Suprapubic skin (tissue), 4 donors: ENCODE measurements at regions not wholly inside any gene's neighbourhood (a gene's known extent, or its start where the extent isn't known, plus 50 kb on each side); places are given as distances from the start of the nearest gene placed in this dataset.
A peak's percentile ranks its signal among the peaks of the same experiment; 100 is the strongest.

Experiments used
- DNase-seq, 2 donors: peaks; one replicate each; pipeline ENCODE4 v3.0.0-alpha.2; 2019; ENCODE audit warnings: low spot score in 2 of 2
- H3K27ac ChIP-seq: fragments of 200-600 bp; sonication (generic); one replicate; pipeline ENCODE4 v1.5.1; 2019
- H3K27me3 ChIP-seq: fragments of 200-600 bp; sonication (generic); one replicate; pipeline ENCODE4 v1.5.1; 2019
- H3K36me3 ChIP-seq: fragments of 200-600 bp; sonication (generic); one replicate; pipeline ENCODE4 v1.5.1; 2019
- H3K4me1 ChIP-seq: fragments of 200-600 bp; sonication (generic); one replicate; pipeline ENCODE4 v1.5.1; 2019
- H3K4me3 ChIP-seq: fragments of 200-600 bp; sonication (generic); one replicate; pipeline ENCODE4 v1.5.1; 2019; ENCODE audit warnings: mild to moderate bottlenecking
- H3K9me3 ChIP-seq: fragments of 200-600 bp; sonication (generic); one replicate; pipeline ENCODE4 v1.5.1; 2019
- EP300 ChIP-seq: sonication (generic); formaldehyde crosslinking; IDR thresholded peaks from one replicate; pipeline ENCODE4 v1.6.1; 2017; ENCODE audit warnings: antibody characterized with exemption
- POLR2A ChIP-seq, 2 donors: fragments of 450-650 bp; IDR thresholded peaks; one replicate each; pipeline ENCODE4 v1.6.1; 2017; ENCODE audit warnings: antibody characterized with exemption in 2 of 2, mild to moderate bottlenecking in 2 of 2, moderate library complexity in 2 of 2
- POLR2AphosphoS5 ChIP-seq, 3 donors: sonication (generic); formaldehyde crosslinking; IDR thresholded peaks; one replicate each; pipeline ENCODE4 v1.6.1; 2017; ENCODE audit warnings: antibody characterized with exemption in 3 of 3
- WGBS: methylation state at CpG from one replicate; pipeline ENCODE4 v1.1.5; 2018; 5-methylcytosine and 5-hydroxymethylcytosine counted together
- TF ChIP-seq, protein P1 (sequence below), 2 donors: fragments of 200-600 bp in 1 of 2; fragments of 450-650 bp in 1 of 2; sonication (generic) in 1 of 2; IDR thresholded peaks; one replicate each; pipeline ENCODE4 v1.5.1; 2016 to 2019; ENCODE audit warnings: antibody characterized with exemption in 2 of 2, mild to moderate bottlenecking in 1 of 2, moderate library complexity in 1 of 2

DNA sequence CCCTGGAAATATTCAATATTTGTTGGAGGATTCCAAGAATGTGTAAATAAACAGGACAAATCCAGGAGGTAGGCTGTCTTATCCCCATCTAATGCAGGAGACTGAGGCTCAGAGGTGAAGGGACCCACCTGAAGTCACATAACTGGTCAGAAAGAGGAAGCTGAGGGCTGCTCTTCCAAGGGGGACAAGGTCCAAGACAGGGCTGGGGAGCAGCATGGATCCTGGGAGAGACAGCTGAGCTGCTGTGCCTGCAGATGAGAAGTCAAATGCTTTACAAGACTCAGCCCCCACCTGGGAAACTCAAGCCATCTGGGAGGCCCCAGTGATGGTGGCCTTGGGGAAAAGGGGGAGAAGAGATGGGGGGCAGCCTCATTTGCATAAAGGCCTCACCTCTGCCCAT, 224.4 kb downstream of the PTPRU start:
- Histone ChIP-seq H3K27me3 (peaks cover 22% of the 10 kb centered on the region), H3K4me1 (no peaks in the 10 kb centered on the region), H3K9me3 (no peaks in the 10 kb centered on the region), H3K36me3 (no peaks in the 10 kb centered on the region), H3K4me3 (no peak overlapping the region), H3K27ac (no peak overlapping the region)
- TF ChIP-seq POLR2A (IDR thresholded peaks at IDR 0.05) (no peak), EP300 (no peak), POLR2AphosphoS5 (IDR thresholded peaks at IDR 0.05) (no peak)
- TF ChIP-seq, protein P1, sequence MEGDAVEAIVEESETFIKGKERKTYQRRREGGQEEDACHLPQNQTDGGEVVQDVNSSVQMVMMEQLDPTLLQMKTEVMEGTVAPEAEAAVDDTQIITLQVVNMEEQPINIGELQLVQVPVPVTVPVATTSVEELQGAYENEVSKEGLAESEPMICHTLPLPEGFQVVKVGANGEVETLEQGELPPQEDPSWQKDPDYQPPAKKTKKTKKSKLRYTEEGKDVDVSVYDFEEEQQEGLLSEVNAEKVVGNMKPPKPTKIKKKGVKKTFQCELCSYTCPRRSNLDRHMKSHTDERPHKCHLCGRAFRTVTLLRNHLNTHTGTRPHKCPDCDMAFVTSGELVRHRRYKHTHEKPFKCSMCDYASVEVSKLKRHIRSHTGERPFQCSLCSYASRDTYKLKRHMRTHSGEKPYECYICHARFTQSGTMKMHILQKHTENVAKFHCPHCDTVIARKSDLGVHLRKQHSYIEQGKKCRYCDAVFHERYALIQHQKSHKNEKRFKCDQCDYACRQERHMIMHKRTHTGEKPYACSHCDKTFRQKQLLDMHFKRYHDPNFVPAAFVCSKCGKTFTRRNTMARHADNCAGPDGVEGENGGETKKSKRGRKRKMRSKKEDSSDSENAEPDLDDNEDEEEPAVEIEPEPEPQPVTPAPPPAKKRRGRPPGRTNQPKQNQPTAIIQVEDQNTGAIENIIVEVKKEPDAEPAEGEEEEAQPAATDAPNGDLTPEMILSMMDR (IDR thresholded peaks at IDR 0.05) = no peak
- DNase-seq = peak; percentile 25 to 68

DNA sequence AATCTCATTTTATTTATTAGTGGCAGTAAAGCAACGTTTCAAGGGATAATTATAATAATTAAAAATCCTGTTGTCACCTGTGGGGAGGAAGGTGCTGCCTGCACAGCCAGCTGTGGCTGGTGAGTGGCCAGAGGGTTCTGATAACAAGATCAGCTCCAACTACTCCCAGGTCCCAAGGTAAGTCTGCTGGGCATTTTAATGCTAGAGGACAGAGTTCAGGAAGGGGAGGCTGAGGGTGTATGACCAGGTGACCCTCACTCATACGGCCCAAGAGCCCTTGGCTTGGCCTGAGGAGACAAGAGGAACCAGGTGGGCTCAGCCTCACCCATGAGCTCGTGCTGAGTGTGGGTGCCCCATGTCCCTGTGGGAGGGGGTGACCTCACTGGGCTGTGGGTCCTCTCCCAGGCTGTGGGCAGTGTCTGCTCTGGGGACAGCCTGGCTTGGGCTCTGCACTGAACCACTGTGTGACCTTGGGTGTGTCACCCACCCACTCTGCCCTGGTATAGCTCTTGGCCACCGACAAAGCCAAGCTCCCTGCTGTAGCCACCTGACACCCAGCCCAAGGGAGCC, 223.8 kb downstream of the PTPRU start:
- no peak overlapping the region for H3K4me3 ChIP-seq
- TF ChIP-seq POLR2AphosphoS5 (IDR thresholded peaks at IDR 0.05) (no peak), EP300 (no peak), POLR2A (IDR thresholded peaks at IDR 0.05) (no peak)
- H3K27me3 ChIP-seq = peaks cover 22% of the 10 kb centered on the region
- H3K27ac ChIP-seq = no peak overlapping the region
- no peaks in the 10 kb centered on the region for H3K4me1 ChIP-seq
- DNase-seq = peak; percentile 32 to 57
- no peaks in the 10 kb centered on the region for H3K36me3 ChIP-seq
- no peaks in the 10 kb centered on the region for H3K9me3 ChIP-seq
- 40% methylated on average over 3 of the region's 4 CpGs for WGBS

DNA sequence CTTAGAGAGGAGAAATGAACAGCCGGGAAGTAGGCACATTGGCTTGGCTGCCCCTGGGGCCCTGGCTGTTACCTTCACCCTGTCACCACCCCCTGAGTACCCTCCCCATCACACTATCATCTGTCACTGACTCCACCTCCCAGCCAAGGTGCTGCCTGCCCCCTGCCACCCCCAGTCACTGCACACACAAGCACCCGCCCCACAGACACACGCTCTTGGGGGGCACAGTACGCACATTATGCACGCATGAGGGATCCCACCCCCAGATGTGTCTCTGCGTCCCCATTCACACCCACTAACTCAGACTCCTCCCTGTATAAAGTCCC, 223.3 kb downstream of the PTPRU start:
- TF ChIP-seq POLR2A (IDR thresholded peaks at IDR 0.05) (no peak), EP300 (no peak), POLR2AphosphoS5 (IDR thresholded peaks at IDR 0.05) (no peak)
- TF ChIP-seq, protein P1 (IDR thresholded peaks at IDR 0.05) = no peak
- DNase-seq = peak in 1 of 2 donors; percentile 43
- 49% methylated on average over 6 of the region's 6 CpGs for WGBS
- Histone ChIP-seq H3K27ac (no peak overlapping the region), H3K36me3 (no peaks in the 10 kb centered on the region), H3K4me3 (no peak overlapping the region), H3K9me3 (no peaks in the 10 kb centered on the region), H3K4me1 (no peaks in the 10 kb centered on the region), H3K27me3 (peaks cover 22% of the 10 kb centered on the region)

DNA sequence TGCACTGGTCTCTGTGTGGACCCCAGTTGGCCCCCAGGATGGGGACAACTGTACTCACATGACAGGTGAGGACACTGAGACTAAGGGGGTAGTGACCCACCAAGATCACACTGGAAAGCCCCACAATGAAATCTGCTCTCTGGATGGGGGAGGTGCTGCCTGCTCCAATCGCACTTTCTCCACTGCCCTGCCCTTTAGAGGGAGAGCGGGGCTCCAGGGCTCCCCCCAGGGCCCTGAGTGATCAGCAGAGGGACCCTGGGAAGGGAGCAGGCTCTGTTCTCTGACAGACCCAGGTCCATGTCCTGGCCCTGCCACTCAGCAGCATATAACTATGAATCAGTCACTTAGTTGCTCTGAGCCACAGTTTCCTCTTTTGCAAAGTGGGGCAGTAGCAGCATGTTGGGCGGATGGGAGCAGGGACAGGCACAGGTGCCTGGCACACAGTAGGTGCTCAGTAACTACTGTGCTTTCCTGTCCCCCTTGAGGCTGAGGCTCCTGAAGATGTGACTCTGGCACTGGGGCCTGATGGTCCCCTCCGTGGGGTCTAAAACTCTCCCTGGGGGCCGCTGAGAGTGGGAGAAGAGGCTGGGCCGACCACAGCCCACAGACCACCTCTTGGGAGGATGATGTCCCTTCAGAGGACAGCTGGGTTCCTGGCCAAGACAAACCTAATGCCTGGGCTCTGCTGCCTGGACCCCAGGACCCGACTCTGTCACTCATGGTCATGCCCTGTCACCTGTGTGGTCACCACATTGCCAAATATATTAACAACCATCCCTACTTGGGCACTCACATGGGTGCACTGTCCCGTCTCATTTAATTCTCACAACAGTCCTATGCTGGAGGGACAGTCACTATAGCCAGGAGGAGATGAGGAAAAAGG, 222.7 kb downstream of the PTPRU start:
- WGBS = 66% methylated on average over 5 of the region's 8 CpGs
- TF ChIP-seq, protein P1 (IDR thresholded peaks at IDR 0.05) = no peak
- TF ChIP-seq POLR2A (IDR thresholded peaks at IDR 0.05) = no peak
- TF ChIP-seq POLR2AphosphoS5 (IDR thresholded peaks at IDR 0.05) = no peak
- no peak for TF ChIP-seq EP300
- peak in 1 of 2 donors; percentile 58 for DNase-seq
- Histone ChIP-seq H3K4me1 (no peaks in the 10 kb centered on the region), H3K4me3 (no peak overlapping the region), H3K27ac (no peak overlapping the region), H3K36me3 (no peaks in the 10 kb centered on the region), H3K9me3 (no peaks in the 10 kb centered on the region), H3K27me3 (peaks cover 22% of the 10 kb centered on the region)

DNA sequence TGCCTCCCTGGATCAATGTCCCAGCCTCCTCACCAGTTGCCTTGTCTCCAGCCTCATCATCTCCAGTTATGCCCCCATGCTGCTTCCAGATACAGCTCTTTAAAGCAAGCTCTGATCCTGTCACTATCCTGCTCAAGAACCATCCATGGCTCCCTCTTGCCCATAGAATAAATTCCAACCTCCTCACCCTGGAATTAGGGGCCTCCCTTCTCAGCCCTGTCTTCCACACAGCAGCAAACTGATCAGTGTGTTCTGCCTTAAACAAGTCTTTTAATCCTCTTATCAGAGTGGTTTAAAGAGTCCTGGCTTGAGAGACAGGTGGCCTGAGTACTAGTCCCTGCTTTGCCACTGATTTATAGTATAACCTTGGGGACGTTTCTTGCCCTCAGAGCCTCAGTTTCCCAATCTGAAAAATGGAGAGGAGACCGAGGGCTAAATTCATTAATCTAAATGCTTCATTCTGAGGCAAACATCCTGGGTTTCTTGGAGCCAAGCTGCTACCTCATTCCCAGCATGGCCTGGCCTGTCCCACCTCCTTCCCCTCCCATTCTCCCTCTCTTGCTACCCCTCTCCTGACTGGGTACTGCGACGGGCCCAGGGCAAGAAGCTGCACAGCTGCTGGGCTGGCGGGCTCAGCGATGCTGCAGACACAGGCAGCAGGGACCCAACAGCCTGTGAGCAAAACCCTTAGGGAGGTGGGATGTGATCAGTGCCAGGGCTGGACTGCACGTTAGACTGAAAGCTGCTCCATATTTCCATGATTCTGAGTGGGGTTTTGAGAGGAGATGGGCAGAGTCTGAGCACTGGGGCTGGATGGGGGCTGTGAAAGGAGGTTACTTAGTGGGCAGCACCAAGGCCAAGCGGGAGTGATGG, 221.4 kb downstream of the PTPRU start:
- WGBS = 60% methylated on average over 8 of the region's 8 CpGs
- no peaks in the 10 kb centered on the region for H3K4me1 ChIP-seq
- no peak overlapping the region for H3K27ac ChIP-seq
- H3K27me3 ChIP-seq = peaks cover 22% of the 10 kb centered on the region
- peak in 1 of 2 donors; percentile 35 for DNase-seq
- H3K9me3 ChIP-seq = no peaks in the 10 kb centered on the region
- TF ChIP-seq, protein P1 (IDR thresholded peaks at IDR 0.05) = no peak
- TF ChIP-seq EP300 (no peak), POLR2A (IDR thresholded peaks at IDR 0.05) (no peak), POLR2AphosphoS5 (IDR thresholded peaks at IDR 0.05) (no peak)
- no peaks in the 10 kb centered on the region for H3K36me3 ChIP-seq
- no peak overlapping the region for H3K4me3 ChIP-seq
